Large intestine (tissue), 3 donors: ENCODE measurements at regions not wholly inside any gene's neighbourhood (a gene's known extent, or its start where the extent isn't known, plus 50 kb on each side); places are given as distances from the start of the nearest gene placed in this dataset.

Experiments
- DNase-seq, 2 donors: peaks; one replicate each; pipeline versions ENCODE4 v3.0.0 to v3.0.0-alpha.2; 2013
- H3K27ac ChIP-seq: one replicate; pipeline ENCODE4 v1.5.1; 2013; ENCODE audit warnings: low read length
- H3K27me3 ChIP-seq: 2 replicates; pipeline ENCODE4 v1.6.1; 2013; ENCODE audit warnings: low read length; ENCODE audit not compliant: control insufficient read depth, insufficient read depth
- H3K36me3 ChIP-seq: 2 replicates; pipeline ENCODE4 v1.6.1; 2013; ENCODE audit warnings: low read length; ENCODE audit not compliant: control insufficient read depth, insufficient read depth
- H3K4me1 ChIP-seq: one replicate; pipeline ENCODE4 v1.6.1; 2013; ENCODE audit warnings: low read length; ENCODE audit not compliant: control insufficient read depth, insufficient read depth
- H3K4me3 ChIP-seq: one replicate; pipeline ENCODE4 v1.5.1; 2013; ENCODE audit warnings: low read length
- H3K9me3 ChIP-seq: one replicate; pipeline ENCODE4 v1.6.1; 2013; ENCODE audit warnings: mild to moderate bottlenecking, low read depth, low read length, moderate library complexity; ENCODE audit not compliant: control insufficient read depth
- WGBS: methylation state at CpG from one replicate; pipeline ENCODE4 v1.1.5; 2013; ENCODE audit warnings: low lambda C conversion rate; ENCODE audit not compliant: insufficient coverage; 5-methylcytosine and 5-hydroxymethylcytosine counted together

- Histone ChIP-seq H3K27me3 (no peaks in the 10 kb centered on the region), H3K36me3 (no peaks in the 10 kb centered on the region), H3K9me3 (no peaks in the 10 kb centered on the region), H3K4me3 (no peak overlapping the region), H3K27ac (no peak overlapping the region), H3K4me1 (no peaks in the 10 kb centered on the region)
- no peak for DNase-seq
- WGBS: no CpG with 5 or more reads among the region's 3 CpGs
Measured at GRCh38 chr5:158324236-158324635, 465.3 kb upstream of the CLINT1 start.

DNA sequence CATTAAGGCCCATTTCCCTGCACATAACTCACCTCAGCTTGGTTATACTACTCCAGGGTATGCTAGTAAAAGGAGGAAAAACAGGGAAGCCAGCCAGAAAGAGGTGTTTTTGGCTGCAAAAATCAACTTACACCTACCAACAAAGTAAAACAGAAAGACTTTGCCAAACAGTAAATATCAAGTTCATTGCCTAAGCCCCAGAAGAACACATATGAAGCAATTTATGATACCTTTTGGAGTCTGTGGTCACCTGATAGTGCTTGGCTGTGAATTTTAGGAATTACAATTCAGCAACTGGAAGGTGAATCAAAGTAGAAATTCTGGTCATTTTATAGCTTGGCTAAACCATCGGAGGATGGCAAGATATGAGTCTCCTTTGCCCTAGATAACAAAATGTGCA, 463.7 kb upstream of the CLINT1 start:
- no peak for DNase-seq
- no peaks in the 10 kb centered on the region for H3K27me3 ChIP-seq
- H3K4me1 ChIP-seq: no peaks in the 10 kb centered on the region
- no peak overlapping the region for H3K4me3 ChIP-seq
- H3K36me3 ChIP-seq: no peaks in the 10 kb centered on the region
- H3K27ac ChIP-seq: no peak overlapping the region
- WGBS: no CpG with 5 or more reads among the region's 1 CpG
- H3K9me3 ChIP-seq: no peaks in the 10 kb centered on the region

GRCh38 chr5:158320934-158321333, 462.0 kb upstream of the CLINT1 start:
- DNase-seq: no peak
- no CpG with 5 or more reads among the region's 5 CpGs for WGBS
- no peaks in the 10 kb centered on the region for H3K4me1 ChIP-seq
- no peak overlapping the region for H3K27ac ChIP-seq
- no peaks in the 10 kb centered on the region for H3K27me3 ChIP-seq
- H3K4me3 ChIP-seq: no peak overlapping the region
- H3K9me3 ChIP-seq: no peaks in the 10 kb centered on the region
- H3K36me3 ChIP-seq: no peaks in the 10 kb centered on the region

DNA sequence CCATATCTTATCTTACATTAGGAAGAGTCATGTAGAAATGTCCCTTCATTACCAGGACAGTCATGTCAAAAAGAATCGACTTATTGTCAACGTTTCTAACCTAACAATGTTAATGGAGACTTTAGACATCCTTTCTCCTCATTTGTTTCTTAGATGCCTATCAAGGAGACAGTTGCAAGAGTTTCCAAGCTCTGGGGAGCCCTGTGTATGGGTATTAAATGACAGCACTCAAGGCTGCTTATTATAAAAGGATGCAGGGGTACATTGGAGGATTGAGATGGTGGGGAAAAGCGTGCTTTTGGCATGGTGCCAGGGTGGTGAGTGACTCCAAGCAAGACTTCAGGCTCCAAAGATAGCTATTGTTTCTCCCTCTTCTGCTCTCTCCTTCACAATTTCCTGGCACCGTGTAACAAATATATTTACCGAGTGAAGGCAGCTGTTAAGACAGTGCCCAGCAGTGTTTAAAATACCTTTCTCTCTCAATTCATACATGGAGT, 461.3 kb upstream of the CLINT1 start:
- Histone ChIP-seq H3K27ac (no peak overlapping the region), H3K36me3 (no peaks in the 10 kb centered on the region), H3K27me3 (no peaks in the 10 kb centered on the region), H3K4me1 (no peaks in the 10 kb centered on the region), H3K4me3 (no peak overlapping the region), H3K9me3 (no peaks in the 10 kb centered on the region)
- 75% methylated on average over 3 of the region's 5 CpGs for WGBS
- DNase-seq: no peak

GRCh38 chr5:158317507-158317906, 458.6 kb upstream of the CLINT1 start:
- H3K4me3 ChIP-seq: no peak overlapping the region
- H3K27me3 ChIP-seq: no peaks in the 10 kb centered on the region
- H3K4me1 ChIP-seq: no peaks in the 10 kb centered on the region
- 80% methylated on average over 1 of the region's 4 CpGs for WGBS
- H3K9me3 ChIP-seq: no peaks in the 10 kb centered on the region
- no peak overlapping the region for H3K27ac ChIP-seq
- H3K36me3 ChIP-seq: no peaks in the 10 kb centered on the region
- no peak for DNase-seq

DNA sequence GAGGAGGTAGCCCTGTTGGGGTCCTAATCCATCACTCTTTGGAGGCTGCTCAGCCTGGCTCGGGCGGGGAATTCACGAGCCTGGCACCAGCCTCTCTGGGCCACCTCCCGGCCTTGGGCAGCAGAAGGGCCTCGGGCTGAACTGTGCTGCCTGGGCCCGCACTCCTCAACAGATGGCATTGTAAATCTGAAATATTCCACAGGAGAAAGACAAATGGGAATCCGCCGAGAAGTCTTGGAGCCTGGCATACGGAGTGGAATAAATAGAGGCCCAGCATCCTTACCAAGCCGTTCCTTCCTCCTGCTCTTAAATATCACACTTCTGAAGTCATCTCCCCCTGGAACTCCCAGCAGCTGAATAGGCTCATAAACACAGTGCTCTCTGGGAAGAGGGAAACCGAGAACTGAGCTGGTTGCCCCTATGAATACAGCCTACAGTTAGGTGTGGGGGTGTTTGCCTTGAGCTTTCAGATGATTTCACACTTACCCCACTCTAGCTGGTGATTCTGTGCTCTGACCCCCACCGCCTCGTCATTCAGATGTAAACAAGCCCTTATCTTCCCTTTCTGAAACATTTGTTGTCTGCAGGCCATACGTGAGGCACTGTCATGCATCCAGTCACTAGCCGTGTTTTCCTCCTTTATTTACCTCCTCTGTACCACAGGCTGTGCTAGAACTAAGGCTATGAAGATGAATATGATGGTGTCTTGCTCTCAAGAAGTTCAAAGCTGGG, 455.0 kb upstream of the CLINT1 start:
- DNase-seq: no peak
- Histone ChIP-seq H3K27ac (no peak overlapping the region), H3K36me3 (no peaks in the 10 kb centered on the region), H3K9me3 (no peaks in the 10 kb centered on the region), H3K4me1 (no peaks in the 10 kb centered on the region), H3K4me3 (no peak overlapping the region), H3K27me3 (no peaks in the 10 kb centered on the region)
- WGBS: 40% methylated on average over 1 of the region's 15 CpGs

GRCh38 chr5:158313027-158313732, 454.2 kb upstream of the CLINT1 start:
- WGBS: no CpG with 5 or more reads among the region's 12 CpGs
- peaks cover 3% of the 10 kb centered on the region for H3K27me3 ChIP-seq
- no peaks in the 10 kb centered on the region for H3K9me3 ChIP-seq
- H3K27ac ChIP-seq: no peak overlapping the region
- DNase-seq: no peak
- no peaks in the 10 kb centered on the region for H3K36me3 ChIP-seq
- H3K4me1 ChIP-seq: no peaks in the 10 kb centered on the region
- no peak overlapping the region for H3K4me3 ChIP-seq

- no peak overlapping the region for H3K27ac ChIP-seq
- DNase-seq: no peak
- WGBS: 60% methylated on average over 1 of the region's 6 CpGs
Measured at GRCh38 chr5:158309088-158309807, 450.3 kb upstream of the CLINT1 start.

GRCh38 chr5:158308429-158309025, 449.6 kb upstream of the CLINT1 start:
- Histone ChIP-seq H3K36me3 (no peaks in the 10 kb centered on the region), H3K9me3 (no peaks in the 10 kb centered on the region), H3K27me3 (peaks cover 3% of the 10 kb centered on the region), H3K4me3 (no peak overlapping the region), H3K27ac (no peak overlapping the region), H3K4me1 (no peaks in the 10 kb centered on the region)
- WGBS: 80% methylated on average over 1 of the region's 6 CpGs
- no peak for DNase-seq

More at GRCh38 chr5:158309088-158309807, 450.3 kb upstream of the CLINT1 start:
- H3K4me3 ChIP-seq: no peak overlapping the region
- H3K9me3 ChIP-seq: no peaks in the 10 kb centered on the region
- H3K36me3 ChIP-seq: no peaks in the 10 kb centered on the region
- peaks cover 3% of the 10 kb centered on the region for H3K27me3 ChIP-seq
- no peaks in the 10 kb centered on the region for H3K4me1 ChIP-seq

- Histone ChIP-seq H3K36me3 (no peaks in the 10 kb centered on the region), H3K4me3 (no peak overlapping the region), H3K4me1 (no peaks in the 10 kb centered on the region), H3K27me3 (peaks cover 3% of the 10 kb centered on the region), H3K27ac (no peak overlapping the region), H3K9me3 (no peaks in the 10 kb centered on the region)
- no CpG with 5 or more reads among the region's 1 CpG for WGBS
- no peak for DNase-seq
Measured at GRCh38 chr5:158305861-158306260, 446.9 kb upstream of the CLINT1 start.
